GM21723 (cell line): ENCODE measurements at regions not wholly inside any gene's neighbourhood (a gene's known extent, or its start where the extent isn't known, plus 50 kb on each side); places are given as distances from the start of the nearest gene placed in this dataset.

ENCODE experiments used
- ATAC-seq: cut with Tn5 transposase; IDR thresholded peaks from one replicate; pipeline ENCODE4 v1.9.1; 2021; ENCODE audit warnings: mild to moderate bottlenecking, moderate library complexity; ENCODE audit not compliant: unreplicated experiment

GRCh38 chr1:114232691-114233090, 79.0 kb upstream of the SYT6 start:
- ATAC-seq, result no peak

- no peak for ATAC-seq
These were observed 77.6 kb upstream of the SYT6 start for GRCh38 chr1:114231301-114231700.

GRCh38 chr1:114229368-114229767, 75.7 kb upstream of the SYT6 start:
- no peak for ATAC-seq

DNA sequence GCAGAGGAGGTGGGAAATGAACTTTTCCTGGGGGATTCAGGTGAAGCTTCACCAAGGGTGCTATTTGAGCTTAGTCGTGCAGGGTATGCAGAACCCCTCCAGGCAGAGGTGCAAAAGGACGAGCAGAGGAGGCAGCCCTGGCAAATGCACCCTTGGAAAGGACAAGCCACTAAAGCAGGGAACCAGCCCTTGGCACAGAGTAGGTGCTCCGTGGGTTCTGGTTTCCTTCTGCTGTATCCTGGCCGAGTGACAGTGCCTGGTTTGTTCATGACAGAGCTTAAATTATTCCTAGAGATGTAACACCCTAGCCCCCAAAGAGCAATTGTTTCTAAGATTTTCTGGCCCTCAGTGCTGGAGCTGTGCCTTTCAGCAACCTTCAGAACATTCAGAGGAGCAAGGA, 73.4 kb upstream of the SYT6 start:
- no peak for ATAC-seq

GRCh38 chr1:114224196-114224907, 70.7 kb upstream of the SYT6 start:
- ATAC-seq, result no peak

GRCh38 chr1:114222920-114223319, 69.3 kb upstream of the SYT6 start:
- no peak for ATAC-seq

GRCh38 chr1:114219172-114219868, 65.7 kb upstream of the SYT6 start:
- ATAC-seq, result no peak

DNA sequence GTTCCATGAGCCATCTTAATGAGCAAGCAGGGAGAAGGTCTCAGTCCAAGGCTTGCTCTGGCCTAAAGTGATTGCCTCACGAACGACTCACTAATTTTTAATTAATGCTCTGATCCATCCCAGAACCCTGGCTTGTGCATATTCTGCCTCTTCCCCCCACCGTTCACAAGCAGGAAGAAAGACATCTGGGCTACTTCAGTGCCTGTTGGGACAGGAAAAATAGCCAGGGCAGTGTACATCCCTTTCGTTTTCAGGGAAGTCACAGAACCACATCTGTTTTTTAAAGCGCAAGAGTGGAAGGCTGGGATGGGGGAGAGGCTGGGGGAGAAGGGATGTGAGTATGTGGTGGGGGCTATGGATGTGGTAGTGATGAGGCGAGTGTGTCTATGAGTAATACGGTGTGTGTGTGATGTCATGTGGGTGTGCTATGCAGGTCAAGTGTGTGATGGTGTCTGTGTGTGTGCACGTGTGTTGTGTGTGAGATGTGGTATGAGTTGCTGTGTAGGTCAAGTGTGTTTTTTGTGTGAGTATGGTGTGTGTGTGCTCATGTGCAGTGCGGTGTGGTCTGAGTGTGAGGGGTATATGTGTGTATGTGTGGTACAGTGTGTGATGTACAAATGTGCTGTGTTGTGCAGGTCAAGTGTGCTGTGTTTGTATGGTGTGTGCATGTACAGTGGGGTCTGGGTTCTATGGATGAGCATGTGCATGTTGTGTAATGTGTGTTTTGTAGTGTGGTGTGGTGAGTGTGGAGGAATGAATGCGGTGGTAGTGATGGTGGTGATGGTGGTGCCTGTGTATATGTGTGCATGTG, 64.9 kb upstream of the SYT6 start:
- ATAC-seq, result no peak

DNA sequence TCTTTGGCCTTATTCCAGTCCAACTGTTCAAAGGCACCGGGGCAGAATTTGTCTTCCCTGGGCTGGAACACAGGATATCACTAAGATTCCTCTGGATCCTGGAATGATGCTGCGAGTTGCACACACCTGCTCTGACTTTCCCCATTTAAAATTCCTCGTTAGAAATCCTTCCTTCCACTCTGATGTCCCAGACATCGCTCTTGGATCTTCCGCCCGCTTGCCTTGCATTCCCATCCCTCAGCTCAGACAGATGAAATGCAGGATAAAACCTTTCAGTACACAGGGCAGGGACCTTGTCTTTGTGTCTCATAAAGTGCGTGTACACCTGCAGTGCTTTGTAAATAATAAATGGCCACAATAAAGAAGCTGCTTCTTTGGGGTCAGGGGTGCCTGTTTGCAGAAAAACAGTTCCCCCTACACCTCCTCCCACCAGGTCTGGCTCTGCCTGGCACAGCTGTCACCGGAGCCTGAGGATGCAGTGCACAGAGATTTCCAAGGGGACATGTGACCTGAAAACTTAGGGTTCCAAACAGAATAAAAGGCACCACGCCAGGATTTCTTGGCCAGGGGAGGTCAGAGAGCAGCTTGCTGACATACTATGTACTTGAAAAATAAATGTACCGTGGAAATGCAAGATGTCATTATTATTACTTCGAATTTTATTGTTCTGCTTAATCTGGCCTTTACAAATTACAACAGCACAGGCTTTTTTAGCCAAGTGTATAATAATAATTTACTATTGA, 62.9 kb upstream of the SYT6 start:
- ATAC-seq, result no peak

- no peak for ATAC-seq
These were observed 61.8 kb upstream of the SYT6 start for GRCh38 chr1:114215436-114215835.

DNA sequence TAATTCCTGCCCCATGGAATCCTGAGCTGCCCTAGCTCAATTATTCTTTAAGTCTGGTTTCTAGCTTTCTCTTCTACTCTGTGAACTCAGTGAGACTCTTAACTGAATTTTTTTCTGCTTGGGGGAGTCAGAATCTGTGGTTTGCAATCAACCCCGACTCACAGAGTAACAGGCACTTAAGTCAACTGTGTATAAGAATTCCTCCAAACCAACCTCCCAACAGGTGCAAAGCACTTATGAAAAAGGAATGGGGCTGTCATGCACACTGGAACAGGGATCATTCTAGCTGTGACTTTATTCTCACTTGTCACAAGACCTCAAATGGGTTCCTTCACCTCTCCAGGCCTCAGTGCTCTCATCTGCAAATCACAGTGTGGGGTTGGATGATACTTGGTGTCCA, 60.3 kb upstream of the SYT6 start:
- ATAC-seq, result no peak

GRCh38 chr1:114209971-114210370, 56.3 kb upstream of the SYT6 start:
- ATAC-seq, result no peak

DNA sequence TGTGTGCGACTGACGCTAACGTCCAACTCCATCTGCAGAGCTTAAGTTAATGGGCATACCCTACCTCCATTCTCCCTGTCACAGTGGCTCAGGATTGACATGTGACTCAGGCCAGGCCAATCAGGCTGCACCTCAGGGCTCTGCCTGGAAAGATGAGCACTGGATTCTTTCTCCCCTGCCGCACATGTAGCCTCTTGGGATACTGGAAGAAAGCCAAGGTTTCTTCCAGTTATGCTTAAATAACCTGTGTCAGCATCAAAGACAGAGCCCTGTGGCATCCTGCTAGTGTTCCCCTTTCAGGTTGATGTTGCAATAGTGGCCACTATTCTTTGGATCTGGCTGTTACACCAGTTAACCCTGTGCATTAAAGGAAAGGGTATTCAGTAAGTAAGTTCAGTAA, 55.0 kb upstream of the SYT6 start:
- ATAC-seq, result no peak

GRCh38 chr1:114208106-114208505, 54.4 kb upstream of the SYT6 start:
- ATAC-seq, result no peak

DNA sequence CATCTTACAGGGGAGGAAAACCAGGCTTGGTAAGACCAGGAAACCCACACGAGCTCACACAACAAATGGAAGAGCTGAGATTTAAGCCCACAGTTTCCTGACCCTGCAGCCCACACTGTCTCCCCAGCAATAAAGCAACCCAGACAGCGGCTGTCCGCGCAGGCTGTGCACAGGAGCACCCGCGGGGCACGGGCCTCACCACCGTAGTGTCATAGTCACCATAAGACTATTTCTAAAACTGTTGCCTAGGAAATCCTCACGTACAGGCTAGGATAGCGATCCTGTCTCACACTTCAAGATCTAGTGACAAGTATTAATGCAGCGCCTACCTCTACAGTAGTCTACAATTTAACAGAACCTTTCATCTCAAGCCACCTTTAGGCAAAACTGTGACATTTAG, 54.0 kb upstream of the SYT6 start:
- no peak for ATAC-seq

- no peak for ATAC-seq
These were observed 52.7 kb upstream of the SYT6 start for GRCh38 chr1:114206392-114206791.

DNA sequence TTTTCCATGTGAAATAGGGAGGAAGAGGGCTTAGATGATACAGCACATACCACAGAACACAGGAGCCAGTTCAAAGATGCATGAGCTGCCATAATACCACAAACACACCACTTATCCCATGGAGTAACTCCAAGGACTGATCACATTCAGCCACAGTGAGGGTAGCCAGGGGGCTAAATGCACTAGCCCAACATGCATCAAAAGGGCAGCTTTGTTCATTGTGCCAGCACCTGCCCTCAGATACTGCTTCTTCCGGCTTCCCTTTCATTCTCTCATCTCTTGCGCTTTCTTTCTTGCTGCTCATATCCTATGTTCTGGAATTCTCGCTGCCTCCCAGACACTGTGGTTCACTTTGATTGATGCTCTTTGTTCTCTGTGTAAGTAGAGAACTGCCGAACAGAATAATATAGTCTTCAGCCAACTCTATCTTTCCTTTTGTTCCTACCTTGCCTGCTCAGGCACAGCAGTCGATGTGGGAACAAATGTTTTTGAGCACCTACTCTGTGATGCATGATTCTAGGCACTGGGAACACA, 50.0 kb upstream of the SYT6 start:
- ATAC-seq, result no peak
